AG04449 (cell line): ENCODE measurements at regions not wholly inside any gene's neighbourhood (a gene's known extent, or its start where the extent isn't known, plus 50 kb on each side); places are given as distances from the start of the nearest gene placed in this dataset.

Experiments
- CTCF ChIA-PET: fragments of 350-600 bp; formaldehyde crosslinking; extraction: SDS; loops from one replicate; lab custom pipeline; 2021; ENCODE audit warnings: antibody characterized with exemption; lab: Yijun Ruan, JAX
- POLR2A ChIA-PET: fragments of 400-600, 350-600 bp; formaldehyde crosslinking; extraction: SDS; loops from one replicate; lab custom pipeline; 2020; ENCODE audit warnings: antibody characterized with exemption, inconsistent platforms; lab: Yijun Ruan, JAX
- DNase-seq: peaks from one replicate; pipeline ENCODE4 v3.0.0-alpha.2; 2010; ENCODE audit warnings: low read depth, low spot score
- H3K4me3 ChIP-seq: 2 replicates; pipeline ENCODE4 v1.5.1; 2011; ENCODE audit warnings: low read depth, mild to moderate bottlenecking, control low read depth, low read length
- CTCF ChIP-seq: IDR thresholded peaks from one replicate; pipeline ENCODE4 v1.5.1; 2011; ENCODE audit warnings: mild to moderate bottlenecking, moderate library complexity, low read length, control low read depth, inconsistent platforms; ENCODE audit not compliant: insufficient read depth; ENCODE audit errors: missing control alignments

GRCh38 chr7:26609532-26609931 lies 254.9 kb downstream of the SKAP2 start:
- ChIA-PET CTCF (no interaction called here), POLR2A (no interaction called here)
- no peak for TF ChIP-seq CTCF
- H3K4me3 ChIP-seq, result no peak overlapping the region
- DNase-seq, result no peak

GRCh38 chr7:26612742-26613141 lies 251.6 kb downstream of the SKAP2 start:
- DNase-seq, result no peak
- H3K4me3 ChIP-seq, result no peak overlapping the region
- CTCF ChIA-PET, result no interaction called here
- TF ChIP-seq CTCF, result no peak
- POLR2A ChIA-PET, result no interaction called here

DNA sequence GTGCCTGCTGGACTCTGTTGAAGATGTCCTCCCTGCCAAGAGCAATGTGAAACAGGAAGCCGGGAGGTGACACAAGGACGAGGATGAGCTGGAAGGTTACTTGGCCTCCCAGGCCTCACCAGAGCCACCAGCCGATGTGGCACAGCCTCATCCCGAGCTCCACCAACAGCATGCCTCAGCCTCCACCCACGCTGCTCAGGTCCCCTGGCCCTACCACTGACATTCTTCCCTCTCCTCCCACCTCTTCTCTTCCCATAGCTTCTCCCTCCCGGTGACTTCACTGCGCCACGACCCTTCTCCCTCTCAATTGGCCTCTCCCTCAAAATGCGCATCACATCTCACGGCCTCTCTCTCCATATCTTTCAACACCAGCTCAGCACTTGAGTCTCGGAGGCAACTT lies 249.9 kb downstream of the SKAP2 start:
- no peak for DNase-seq
- POLR2A ChIA-PET, result no interaction called here
- TF ChIP-seq CTCF, result no peak
- H3K4me3 ChIP-seq, result no peak overlapping the region
- CTCF ChIA-PET, result no interaction called here

DNA sequence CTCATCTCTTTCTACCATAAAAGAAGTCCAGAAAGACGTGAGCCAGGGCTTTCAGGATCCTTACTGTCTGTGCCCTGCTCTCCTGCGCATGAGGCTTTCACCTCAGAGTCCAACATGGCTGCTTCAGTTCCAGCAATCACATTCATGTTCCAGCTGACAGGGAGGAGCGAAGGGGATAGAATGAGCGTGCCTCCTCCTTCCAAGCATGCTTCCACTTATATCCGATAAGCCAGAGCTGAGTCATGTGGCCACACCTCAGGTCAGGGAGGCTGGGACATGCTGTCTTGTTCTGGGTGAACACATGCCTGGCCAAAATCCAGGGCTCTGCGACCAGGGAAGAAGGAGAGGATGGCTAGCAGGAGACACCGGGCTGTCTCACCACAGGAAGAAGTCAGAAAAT lies 248.2 kb downstream of the SKAP2 start:
- no peak for TF ChIP-seq CTCF
- no peak overlapping the region for H3K4me3 ChIP-seq
- POLR2A ChIA-PET, result no interaction called here
- CTCF ChIA-PET, result no interaction called here
- no peak for DNase-seq

DNA sequence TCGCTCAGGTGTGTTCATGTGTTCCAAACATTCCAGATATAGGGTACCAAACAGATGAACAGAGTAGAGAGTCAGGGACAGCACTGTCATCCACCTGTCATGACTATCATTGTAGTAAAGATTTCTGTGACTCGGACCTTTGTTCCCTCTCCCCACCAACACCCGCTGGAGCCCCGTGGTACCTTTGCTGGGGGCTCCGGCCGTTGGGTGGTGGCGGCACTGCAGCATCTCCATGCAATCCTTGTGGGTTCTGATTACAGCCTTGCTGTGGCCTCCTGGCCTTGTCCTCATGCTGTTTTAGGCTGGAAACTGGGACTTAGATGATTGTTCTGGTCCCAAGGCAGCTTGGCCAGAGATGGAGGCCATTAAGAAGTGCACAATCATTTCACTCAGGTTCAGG lies 247.3 kb downstream of the SKAP2 start:
- H3K4me3 ChIP-seq, result no peak overlapping the region
- TF ChIP-seq CTCF, result no peak
- POLR2A ChIA-PET, result no interaction called here
- CTCF ChIA-PET, result no interaction called here
- DNase-seq, result no peak
